Stimulated activated CD4-positive, alpha-beta T cell treated with anti-CD3 and anti-CD28 coated beads, Interleukin-1b, Interleukin-23, amount 100 ng/mL, for 1 hour (primary cell): ENCODE measurements at regions not wholly inside any gene's neighbourhood (a gene's known extent, or its start where the extent isn't known, plus 50 kb on each side); places are given as distances from the start of the nearest gene placed in this dataset.

ENCODE experiments used
- DNase-seq, 2 donors: peaks; one replicate each; pipeline ENCODE4 v3.0.0-alpha.2; 2020; ENCODE audit warnings: low read depth in 2 of 2

DNA sequence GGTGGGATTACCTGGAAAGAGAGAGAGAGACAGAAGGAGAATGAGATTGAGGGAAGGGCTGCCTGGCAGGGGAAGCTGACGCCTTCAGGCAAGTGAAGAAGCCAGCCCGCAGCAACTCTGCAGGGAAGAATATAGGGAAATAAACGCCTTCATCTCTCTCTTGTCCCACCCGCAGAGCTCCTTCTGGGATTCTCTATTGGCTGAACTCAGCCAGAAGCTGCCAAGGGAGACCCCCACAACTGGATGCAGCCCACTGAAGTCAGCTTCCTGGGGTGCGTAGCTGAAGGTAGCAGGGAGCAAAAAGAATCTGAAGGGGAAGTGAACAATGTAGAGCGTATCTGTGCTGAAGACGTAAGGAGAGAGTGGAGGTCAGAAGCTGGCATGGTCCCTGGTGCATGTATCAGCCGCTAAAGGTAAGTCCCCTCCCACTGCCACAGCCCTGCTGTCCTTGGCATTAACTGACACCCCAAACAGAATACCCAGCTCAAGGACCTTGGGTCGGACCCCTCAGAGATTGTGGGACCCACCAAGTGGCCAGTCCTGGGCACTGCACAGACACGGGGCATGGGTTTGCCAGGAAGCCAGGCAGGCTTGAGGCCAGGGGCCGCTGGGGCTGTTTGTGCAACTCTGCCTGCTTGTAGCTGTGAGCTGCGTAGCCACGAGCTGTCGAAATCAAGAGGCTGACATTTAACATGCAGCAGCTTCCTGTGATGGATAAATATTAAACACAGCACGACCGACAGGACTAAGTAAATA, 469.9 kb downstream of the MN1 start:
- no peak for DNase-seq

DNA sequence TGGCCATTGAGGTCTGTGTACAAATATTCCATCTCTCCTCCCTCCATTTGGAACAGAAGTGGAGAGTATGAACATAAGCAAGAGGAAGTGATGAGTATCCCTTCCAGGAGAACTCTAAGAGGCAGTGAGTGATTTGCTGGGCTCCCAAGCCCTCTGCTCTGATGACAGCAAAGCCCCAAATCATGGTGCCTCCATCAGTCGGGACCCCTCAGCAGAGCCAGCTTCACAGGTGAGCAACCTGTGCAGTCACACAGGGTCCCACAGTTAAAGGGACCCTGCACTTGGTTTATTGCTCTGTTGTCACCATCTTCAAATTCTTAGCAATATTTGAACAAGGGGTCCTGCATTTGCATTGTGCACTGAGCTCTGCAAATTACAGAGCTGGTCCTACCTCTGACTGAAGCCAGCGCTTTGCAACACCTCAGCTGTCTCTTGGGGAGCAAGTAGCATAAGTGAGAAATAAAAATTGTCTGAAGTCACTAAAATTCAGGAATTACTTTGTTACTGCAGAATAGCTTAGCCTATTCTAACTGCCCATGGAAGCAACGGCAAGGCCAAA, 466.4 kb downstream of the MN1 start:
- no peak for DNase-seq

DNA sequence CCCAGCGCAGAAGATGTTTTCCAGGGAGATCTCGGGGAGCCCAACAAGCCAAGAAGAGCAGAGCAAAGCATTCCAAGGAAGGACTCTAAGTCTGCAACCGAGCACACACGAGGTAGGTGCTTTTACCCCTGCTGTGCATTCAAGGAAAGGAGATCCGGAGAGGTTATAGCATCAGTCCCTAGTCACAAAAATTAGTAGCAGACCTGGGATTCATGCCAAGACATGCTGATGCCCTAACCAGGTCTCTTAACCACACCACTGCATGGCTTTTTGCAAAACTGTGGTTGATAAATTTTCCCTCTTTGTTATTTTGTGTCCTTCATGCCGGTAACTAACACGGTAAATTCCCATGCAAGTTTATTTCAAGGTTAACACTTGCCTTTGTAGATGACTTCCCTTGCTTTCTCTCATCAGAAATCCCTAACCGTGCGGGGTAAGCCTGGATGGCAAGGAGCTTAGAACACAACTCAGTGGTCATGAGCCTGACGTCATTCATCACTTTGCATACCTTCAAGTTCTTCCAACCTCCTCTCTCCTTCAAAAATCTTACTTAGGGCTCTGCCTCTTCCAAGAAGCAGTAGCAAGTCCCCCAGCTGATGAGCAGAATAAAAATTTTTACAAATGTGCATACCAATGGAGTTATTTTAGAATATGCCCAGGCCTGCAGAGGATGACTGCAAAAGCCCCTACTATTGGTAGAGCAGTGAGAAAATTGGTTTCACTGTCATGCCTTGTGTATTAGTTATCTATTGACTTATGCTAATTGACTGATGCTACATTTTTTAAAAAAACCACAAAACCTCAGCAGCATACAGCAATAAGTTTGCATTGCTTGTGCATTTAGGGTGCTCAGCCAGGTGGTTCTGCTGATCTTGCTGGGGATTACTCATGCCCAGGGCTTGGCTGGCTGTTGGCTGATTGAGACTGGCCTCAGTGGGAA, 465.1 kb downstream of the MN1 start:
- DNase-seq: no peak

DNA sequence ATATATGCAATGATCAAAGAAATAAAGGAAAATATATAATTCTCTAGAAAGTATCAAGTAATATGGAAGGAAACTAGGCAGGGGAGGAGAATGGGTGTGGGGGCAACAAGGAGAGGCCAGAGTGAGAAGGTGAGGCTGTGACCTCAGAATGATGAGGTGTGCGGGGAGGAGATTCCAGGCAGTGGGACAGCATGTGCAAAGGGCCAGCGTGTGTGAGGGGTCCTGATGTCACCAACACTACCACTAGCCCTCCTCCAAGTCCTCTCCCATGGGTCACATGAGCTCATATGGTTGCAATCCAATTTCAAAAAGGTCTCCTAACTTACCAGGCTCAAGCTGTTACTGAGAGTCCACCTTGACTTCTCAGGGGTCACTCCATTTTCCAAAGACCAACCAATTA, 463.9 kb downstream of the MN1 start:
- DNase-seq: no peak

DNA sequence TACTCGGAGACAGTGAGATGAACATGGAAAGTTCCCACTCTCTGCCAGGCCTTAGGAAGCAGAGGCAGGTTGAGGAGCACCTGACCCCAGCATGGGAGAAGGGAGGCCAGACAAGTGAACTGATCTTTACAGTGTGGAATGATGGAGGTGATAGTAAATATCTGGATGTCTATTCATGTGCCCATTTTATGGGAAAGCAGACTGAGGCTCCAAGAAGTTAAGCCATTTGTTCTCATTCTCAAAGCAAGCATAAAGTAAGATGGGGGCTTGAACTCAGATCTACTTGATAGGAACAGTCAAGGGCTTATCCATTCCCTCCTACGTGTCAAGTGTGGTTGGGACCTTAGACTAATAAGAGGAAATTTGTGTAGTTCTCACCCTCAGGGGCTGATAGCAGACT, 461.5 kb downstream of the MN1 start:
- no peak for DNase-seq

DNA sequence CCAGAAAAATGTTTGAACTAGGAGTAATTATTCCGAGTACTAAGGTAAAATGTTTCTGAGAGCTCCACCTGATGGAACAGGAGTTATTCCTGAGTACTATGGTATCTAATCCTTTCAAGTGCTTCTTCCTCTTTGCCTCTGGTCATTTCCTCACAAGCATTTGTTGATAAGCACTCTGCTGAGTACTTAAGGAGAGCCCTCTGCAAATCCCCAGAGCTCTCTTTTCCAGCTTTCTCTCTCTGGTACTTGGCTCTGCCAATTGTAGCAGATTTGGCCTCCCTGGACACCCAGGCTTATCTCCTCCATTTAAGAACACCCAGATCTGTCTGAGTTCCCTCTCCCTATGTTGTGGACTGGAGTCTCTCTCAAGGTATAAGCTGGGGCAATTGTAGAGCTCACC, 457.0 kb downstream of the MN1 start:
- DNase-seq: no peak

DNA sequence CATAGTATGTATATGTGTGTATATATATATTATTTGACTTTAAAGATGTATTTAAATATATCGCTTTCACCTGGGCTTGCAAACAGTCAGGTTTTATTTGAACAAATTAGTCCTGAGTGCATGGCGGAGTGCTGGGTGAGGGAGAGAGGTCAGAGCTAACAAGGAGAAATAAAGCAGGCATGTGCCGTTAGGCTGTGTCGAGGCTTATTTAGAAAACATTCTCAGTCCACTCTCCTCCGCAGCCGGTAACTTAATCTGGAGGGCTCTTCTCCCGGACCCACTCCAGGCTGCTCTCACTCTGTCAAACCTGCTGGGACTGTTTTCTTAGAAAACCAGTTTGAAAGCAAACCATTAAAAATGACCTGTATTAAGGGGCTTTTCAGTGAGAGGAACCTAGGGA, 455.9 kb downstream of the MN1 start:
- no peak for DNase-seq

DNA sequence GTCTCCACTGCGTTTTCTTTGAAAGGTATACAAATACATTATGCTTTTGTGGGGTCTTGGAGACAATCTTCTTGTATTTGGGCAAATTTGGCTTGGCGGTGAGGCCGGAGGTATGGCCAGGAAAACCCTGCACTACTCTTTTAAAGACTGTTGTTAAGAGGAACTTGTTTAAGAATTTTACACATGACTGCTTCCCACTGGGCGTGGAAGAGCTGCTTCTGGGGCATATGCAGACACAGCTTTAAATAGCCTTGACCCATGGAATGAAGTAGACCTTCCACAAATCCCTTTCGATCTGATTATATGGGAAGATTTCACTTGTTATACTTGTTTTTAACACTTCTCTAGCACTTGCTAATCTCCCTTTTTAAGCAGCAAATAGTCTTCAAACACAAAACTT, 453.6 kb downstream of the MN1 start:
- DNase-seq: no peak

DNA sequence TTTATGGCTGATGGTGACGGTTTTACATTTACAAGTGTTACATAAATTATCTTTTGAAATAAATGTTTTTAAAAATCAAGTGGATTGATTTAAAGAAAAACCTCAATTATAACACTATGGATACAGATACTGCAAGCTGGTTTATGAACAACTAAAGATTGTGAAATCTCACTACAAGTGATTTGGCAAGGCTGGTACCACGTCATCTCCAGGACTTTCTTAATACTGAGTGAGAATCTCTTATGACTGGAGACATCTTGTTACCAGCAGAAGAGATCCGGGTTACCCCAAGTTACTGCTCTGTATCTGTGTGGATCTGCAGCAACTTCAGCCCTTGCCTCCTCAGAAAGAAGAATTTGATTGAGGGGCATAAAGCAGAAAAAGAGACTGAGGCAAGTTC, 452.9 kb downstream of the MN1 start:
- no peak for DNase-seq

DNA sequence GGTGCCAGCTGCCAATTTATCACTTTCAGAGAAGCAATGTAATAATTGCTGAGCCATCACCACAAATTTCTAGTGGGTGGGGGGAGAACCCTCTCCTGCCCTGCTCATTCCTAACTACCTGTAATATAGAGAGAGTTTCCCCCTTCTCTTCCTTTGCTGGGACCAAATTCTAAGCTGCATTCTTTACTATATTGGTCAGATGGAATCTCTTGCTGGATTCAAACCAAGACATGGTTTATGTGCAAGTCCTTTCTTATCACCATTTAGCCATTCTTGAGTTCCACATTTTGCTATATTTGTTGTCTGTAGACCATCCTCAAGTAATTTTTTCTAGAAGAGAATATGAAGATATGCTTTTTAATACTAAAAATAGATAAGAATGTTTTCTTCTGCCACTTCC, 452.1 kb downstream of the MN1 start:
- no peak for DNase-seq

DNA sequence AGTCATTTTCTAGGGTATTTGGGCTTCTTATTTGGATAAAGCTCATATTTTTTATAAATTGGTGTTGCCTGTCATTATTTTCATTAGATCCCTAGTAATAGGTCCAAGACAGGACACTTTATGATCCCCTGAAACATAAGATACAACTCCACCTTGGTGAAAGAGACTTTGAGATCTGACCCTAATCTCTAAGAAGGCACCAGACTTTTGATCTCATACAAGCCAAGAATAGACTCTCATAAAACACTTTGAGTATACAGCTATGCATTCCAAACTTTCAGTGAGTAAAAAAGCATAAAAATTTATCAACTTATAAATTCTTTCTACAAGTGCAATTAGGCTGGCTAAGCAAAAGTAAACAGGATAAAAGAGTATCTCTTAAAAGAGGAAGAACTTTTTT, 451.2 kb downstream of the MN1 start:
- no peak for DNase-seq

DNA sequence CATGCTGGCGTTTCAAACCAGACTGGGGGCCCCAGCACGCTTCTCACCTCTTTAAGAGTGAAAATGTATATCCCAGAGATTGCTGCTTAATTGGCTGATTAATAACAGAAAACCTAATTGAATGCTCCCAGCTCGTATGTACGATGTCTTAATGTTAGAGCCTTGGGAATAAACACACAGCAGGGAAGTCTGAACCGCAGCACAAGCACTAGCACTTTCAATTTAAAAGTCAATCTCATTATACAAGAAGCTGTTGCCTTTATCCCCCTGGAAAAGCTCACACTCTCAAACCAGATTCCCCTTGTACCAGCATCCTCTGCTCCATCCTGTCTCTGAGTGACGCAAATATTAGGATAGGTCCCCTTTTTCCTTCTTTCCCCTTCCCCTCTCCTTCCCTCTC, 449.1 kb downstream of the MN1 start:
- DNase-seq: no peak

DNA sequence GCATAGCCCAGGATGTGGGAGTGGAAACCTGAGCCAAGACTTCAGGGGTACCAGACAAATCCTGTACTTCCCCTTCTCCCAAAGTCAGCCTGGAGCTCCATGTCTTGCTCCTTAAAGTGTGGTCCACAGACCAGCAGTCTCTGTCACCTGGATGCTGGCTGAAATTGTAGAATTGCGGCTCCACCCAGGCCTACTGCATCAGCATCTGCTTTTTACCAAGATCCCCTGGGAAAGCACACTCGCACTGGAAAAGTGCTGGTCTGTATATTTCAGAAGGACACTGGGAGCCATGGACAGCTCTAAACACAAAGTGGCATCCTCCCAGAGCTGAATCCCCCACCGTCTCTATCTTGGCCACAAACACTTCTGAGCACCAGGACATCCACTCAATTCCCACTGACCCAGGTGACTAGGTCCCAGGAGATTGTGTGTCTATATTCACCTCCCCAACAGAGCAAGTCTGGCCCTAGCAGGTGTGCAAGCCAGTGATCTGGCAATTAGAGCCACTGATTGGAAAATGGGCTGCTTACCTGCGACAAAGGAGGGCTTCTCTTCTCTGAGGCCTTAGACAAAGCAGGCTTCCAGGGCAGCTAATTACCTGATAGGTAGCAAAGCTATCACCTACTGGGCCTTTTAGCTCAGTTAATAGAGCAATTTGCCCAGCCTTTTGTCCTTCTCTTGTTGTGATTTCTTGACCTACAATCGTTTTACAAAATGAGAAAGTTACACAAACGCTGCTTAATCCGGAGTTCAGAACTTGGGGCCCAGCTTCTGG, 443.3 kb downstream of the MN1 start:
- no peak for DNase-seq

DNA sequence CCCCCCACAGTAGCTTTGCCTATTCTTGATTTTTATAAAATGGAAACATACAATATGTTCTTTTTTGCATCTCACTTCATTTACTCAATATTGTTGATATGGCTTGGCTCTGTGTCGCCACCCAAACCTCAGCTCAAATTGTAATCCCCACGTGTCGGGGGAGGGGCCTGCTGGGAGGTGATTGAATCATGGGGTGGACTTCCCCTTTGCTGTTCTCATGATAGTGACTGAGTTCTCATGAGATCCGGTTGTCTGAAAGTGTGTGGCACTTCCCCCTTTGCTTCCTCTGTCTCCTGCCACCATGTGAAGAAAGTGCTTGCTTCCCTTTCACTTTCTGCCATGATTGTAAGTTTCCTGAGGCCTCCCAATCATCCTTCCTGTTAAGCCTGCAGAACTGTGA, 431.3 kb downstream of the MN1 start:
- DNase-seq: no peak

DNA sequence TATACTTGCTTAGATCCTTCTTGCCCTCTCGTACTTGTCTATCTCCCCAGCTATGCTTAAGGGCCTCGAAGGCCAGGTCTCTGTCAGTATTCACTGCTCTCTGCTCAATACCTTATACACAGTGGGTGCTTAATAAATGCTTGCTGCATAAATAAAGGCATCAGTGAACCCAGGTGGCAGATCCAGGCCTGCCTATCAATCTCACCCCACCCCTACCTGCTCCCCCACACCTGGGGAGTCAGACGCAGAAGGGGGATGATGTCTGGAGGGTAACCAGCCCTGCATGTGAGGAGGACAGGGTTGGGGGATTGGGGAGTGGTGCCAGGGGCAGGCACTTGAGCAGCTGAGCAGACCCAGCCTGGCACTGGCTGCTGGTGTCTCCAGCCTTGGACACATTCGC, 430.6 kb downstream of the MN1 start:
- DNase-seq: no peak

DNA sequence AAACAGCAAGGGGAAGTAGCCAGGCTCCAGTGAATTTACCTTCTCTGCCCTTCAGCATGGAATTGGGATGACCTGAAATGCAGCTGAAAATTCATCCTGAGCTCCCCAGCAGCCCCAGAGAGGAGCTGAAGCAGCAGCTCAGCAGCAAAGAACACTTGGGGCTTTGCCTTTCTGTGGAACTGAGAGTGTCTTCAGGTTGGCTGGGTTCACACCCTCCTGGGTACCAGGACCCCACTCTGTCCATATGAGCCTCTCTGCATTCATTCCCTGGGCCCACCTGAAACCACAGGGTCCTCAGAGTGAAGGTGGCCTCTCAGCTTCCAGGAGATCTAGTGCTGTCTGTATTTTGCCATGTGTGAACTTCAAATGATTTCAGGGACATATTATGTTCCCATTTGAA, 429.2 kb downstream of the MN1 start:
- DNase-seq: no peak

DNA sequence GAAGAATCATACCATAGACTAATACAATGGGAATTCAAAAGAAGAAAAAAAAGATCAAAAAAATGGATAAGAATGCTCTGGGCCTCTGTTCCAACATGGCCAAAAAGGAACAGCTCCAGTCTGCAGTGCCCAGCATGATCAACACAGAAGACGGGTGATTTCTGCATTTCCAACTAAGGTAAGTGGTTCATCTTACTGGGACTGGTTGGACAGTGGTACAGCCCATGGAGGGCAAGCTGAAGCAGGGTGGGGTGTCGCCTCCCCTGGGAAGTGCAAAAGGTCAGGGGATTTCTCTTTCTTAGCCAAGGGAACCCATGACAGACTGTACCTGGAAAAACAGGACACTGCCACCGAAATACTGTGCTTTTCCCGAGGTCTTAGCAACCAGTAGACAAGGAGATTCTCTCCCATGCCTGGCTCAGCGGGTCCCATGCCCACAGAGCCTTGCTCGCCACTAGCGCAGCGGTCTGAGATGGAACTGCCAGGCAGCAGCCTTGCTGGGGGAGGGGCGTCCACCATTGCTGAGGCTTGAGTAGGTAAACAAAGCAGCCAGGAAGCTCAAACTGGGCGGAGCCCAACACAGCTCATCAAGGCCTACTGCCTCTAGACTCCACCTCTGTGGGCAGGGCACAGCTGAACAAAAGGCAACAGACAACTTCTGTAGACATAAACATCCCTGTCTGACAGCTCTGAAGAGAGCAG, 428.4 kb downstream of the MN1 start:
- no peak for DNase-seq

DNA sequence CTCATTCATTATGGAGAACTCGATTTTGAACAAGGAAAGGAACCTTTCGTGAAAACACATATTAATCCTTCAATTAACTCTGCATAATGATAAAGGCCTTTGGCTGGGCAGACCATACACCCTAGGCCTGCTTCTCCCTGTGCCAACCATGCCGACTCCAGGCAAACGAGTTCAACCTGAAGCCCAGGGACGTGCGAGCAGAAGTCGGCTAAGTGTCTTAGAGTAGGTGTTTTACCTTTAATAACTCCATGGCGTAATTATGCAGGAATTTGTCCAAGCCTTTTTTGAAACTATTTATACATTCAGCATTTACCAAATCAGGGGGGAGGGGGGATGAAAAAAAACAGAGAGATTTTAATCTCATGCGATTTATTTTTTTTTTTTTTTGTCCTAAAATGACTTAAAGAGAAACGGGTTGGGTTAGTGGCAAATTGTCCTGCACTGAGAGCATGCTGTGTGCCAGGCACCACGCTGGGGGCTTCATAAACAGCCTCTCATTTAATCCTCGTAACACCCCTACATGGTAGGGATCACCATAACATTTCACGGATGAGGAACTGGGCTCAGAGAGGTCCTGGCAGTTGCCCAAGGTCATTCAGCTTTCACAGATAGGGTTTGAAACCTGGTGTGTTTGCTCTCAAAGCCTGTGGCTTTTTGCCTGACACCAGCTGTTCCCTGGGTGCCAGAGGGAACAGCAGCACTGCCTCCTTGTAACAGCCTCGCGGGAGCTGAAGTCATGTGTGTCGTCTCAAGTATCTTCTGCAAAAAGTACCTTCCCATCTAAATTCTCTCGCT, 423.9 kb downstream of the MN1 start:
- DNase-seq: no peak

DNA sequence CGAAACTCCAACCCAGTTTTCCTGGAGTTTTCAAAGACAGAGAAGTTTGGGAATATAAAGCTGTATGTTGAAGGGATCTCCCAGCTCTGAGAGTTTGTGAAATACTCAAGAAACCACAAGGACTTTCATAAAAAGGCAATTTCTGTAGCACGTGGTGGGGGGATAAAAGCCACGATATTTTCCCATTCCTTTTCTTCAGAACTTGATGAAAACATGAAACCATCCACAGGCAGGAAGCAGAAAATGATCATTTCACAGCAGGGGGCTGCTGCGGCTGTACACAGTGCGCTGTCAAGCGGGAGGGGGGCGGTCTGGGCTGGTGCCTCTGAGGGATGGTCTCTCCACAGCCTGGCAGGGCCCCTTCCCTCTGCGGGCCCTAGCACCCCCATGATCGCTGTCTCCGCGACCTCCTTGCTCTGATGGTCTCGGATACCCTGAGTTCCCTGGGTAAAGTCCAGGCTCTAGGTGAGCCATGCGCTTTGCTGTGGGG, 423.2 kb downstream of the MN1 start:
- DNase-seq: no peak

DNA sequence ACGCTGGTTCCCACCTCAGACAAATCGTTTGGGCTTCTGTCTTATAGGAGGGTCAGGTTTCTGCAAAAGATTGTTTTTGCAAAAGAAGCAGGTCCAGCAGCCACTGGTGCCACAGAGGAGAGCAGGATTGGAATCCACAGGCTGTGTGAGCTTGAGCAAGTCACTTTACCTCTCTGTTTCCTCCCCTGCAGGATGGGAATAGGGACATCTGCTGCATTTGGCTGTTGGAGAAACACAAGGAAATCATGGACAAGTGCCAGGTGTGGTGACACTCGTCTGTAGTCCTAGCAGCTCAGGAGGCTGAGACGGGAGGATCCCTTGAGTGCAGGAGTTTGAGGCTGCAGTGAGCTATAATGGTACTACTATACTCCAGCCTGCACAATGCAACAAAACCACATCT, 422.6 kb downstream of the MN1 start:
- no peak for DNase-seq

DNA sequence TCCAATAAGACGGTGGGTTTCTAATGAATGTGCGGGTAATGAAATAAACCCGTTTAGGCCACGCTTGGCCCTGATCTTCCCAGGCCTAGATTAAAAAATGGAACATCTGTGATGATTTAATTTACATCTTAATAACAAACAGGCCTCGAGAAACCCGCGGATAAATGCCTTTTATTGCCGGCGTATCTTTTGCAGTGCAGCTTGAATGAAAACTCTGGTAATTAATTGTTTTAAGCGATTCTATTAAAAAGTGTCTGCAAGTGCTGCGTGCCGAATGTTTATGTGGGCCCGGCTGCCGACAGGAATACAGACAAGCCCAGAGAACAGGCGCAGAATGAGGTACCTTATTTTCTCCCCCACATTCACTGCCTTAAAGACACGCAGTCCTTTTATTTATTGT, 420.7 kb downstream of the MN1 start:
- DNase-seq: no peak
